Left forelimb (tissue), 1 donor: ENCODE measurements at regions not wholly inside any gene's neighbourhood (a gene's known extent, or its start where the extent isn't known, plus 50 kb on each side); places are given as distances from the start of the nearest gene placed in this dataset.

Experiments
- DNase-seq: peaks from one replicate; pipeline ENCODE4 v3.0.0-alpha.2; 2018; ENCODE audit warnings: low spot score

DNA sequence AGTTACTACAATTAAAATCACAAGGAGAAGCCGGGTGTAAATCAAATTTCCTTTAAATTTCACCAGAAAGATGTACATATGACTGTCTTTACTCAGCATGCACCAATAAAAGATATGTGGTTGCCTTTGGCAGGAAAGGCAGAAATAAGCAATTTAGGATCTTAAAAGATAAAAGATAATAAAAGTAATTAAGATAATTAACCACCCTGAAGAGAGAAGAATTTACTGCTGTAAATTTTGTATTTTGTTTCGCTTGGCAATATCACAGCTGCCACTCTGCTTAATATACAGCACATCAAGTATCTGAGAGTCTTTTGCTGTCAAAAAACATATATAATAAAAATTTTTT lies 411.9 kb downstream of the MN1 start:
- no peak for DNase-seq

GRCh38 chr22:27391092-27391770 lies 410.3 kb downstream of the MN1 start:
- no peak for DNase-seq

DNA sequence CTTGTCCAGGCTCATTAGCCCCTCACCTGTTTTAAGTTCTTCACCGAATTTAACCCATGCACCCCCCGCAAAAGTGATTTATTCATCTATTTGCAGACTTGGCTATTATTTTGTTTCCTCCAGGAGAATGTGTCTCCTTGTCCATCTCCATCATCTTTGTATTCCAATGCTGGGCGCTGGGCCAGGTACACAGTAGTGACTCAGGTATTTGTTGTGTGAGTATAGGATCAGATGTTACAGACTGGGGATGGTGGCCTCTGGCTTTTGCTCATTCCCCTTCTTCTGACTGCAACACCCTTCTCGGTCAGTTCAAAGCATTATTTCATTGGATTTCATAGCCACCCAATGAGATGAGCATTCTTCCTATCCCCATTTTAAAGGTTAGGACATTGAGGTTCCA lies 408.2 kb downstream of the MN1 start:
- DNase-seq, result no peak

GRCh38 chr22:27394806-27395404 lies 406.7 kb downstream of the MN1 start:
- DNase-seq, result no peak

- DNase-seq, result no peak
Measured at GRCh38 chr22:27397036-27397953, 404.3 kb downstream of the MN1 start.

GRCh38 chr22:27397954-27398342 lies 403.6 kb downstream of the MN1 start:
- no peak for DNase-seq

GRCh38 chr22:27399161-27399560 lies 402.4 kb downstream of the MN1 start:
- DNase-seq, result no peak

DNA sequence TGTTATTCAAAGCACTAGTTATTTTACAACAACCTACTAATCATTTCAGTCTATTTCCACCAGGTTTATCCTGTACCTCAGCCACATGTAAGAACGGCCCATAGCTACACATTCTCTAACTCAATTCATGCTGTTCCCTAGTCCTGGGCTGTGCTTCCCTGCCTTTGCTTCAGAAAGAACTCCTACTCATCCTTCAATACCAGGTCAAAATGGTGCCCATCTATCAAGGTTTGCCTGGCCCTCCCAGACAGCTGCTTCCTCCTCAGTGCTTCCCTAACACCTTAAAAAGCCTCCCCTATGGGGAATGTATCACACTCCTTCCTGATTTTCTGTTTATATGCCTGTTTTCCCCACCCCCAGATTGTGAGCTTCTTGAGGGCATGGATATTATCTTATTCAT lies 400.7 kb downstream of the MN1 start:
- no peak for DNase-seq

DNA sequence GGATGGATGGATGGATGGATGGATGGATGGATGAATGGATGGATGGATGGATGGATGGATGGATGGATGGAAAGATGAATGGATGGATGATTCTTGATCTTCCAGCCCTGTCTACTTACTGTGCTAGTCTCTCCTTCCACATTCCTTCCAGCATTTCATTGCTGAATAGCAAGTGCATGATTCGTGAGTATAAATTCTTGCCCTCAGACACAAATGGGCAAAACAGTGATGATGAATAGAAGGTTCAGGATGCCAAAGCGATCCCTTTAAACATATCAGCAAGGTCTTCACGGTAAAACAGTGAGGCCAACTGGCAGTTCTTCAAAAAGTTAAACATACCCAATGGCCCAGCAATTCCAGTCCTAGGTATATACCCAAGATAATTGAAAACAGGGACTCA lies 400.2 kb downstream of the MN1 start:
- DNase-seq, result no peak

- DNase-seq, result no peak
Measured at GRCh38 chr22:27404441-27404840, 397.1 kb downstream of the MN1 start.

DNA sequence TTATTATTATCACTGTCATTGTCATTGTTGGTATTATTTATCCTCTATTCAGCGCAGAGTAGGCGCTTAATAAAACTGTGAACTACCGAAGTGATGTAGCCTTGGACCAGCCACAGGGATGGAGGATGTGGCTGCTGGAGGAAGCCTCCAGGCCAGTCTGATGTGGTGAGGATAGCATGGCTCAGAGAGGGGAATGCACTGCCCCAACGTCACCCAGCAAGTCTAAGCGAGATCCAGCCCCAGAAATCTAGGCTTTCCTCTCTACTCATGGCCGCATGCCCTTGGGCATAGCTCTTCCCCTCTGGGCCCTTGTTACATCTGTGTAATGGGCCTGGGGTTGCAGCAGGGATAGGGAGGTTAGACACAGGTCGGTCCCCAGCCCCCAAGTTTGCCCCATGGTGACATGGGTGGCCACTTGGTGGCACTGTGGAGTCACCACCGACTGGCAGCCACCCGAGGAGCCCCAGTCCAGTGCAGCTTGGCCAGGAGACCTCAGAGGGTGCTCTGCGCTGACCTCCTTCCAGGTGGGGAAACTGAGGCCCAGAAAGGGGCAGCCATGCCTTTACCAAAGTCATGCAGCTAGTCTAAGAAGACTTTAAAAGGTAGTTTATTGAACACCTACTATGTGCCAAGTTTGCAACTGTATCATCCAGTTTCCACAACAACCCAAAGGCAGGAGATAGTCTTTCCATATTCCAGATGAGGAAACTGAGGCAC lies 395.7 kb downstream of the MN1 start:
- DNase-seq, result no peak

GRCh38 chr22:27406389-27406861 lies 395.1 kb downstream of the MN1 start:
- DNase-seq, result no peak

- DNase-seq, result no peak
Measured at GRCh38 chr22:27407369-27407985, 394.1 kb downstream of the MN1 start.

DNA sequence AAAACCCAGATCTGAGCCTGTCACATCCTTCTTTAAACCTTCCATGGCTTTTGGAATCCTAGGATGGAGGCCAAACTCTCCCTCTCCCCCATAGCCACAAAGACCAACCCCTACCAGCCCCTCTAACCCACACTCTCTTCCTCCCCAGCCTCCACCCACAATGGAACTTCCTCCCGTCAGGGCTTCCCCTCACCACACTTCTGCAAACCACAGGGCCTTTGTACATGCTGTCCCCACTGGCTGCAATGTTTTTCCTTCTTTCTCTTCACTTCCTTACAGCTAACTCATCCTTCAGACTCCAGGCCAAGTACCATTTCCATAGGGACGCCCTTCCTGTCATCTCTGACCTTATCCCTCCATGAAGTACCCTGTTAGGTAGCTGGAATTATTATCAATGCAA lies 393.5 kb downstream of the MN1 start:
- no peak for DNase-seq

- DNase-seq, result no peak
Measured at GRCh38 chr22:27409299-27409698, 392.3 kb downstream of the MN1 start.

DNA sequence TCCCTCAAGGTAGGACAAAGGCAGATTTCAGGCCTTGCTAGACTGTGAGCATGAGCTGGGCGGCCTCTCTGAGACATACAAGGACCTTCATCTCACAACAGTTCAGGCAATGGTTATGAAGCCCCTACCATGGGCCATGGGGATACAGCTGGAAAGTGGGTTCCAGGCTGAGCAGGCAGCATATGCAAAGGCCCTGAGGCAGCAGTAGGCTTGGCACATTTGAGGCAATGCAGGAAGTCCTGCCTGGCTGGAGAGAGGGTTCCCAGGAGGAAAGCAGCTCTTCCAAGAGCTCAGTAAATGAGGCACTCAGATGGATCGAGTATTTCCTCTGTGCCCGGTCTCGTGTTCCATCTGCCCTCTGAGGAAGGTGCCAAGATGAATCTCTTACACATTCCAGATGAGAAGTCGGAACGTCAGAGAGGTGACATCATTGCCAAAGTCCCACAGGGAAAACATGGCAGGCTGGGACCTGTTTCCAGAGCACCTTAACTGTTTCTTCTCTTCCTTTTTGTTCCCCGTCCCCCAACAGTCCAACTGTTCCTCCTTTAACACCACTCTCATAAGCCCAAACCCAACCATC lies 388.6 kb downstream of the MN1 start:
- no peak for DNase-seq

DNA sequence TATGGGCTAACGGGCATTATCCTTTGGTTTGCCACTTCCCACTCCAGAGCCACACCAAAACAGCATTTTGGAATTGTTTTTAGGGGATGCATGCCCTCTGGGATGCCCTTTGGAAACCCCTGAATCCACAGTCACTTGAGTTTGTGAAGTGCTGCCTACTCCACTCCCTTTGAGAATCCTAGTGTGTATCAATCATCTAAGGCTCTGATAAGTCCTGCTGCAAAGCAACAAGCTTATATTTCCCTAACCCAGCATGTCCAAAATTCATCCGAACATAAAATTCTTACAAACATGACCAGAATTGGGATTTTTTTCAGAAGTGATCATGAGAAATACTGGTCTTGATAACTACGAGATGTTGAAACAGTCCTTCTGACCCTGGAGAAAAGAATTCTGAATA lies 387.9 kb downstream of the MN1 start:
- DNase-seq, result no peak

DNA sequence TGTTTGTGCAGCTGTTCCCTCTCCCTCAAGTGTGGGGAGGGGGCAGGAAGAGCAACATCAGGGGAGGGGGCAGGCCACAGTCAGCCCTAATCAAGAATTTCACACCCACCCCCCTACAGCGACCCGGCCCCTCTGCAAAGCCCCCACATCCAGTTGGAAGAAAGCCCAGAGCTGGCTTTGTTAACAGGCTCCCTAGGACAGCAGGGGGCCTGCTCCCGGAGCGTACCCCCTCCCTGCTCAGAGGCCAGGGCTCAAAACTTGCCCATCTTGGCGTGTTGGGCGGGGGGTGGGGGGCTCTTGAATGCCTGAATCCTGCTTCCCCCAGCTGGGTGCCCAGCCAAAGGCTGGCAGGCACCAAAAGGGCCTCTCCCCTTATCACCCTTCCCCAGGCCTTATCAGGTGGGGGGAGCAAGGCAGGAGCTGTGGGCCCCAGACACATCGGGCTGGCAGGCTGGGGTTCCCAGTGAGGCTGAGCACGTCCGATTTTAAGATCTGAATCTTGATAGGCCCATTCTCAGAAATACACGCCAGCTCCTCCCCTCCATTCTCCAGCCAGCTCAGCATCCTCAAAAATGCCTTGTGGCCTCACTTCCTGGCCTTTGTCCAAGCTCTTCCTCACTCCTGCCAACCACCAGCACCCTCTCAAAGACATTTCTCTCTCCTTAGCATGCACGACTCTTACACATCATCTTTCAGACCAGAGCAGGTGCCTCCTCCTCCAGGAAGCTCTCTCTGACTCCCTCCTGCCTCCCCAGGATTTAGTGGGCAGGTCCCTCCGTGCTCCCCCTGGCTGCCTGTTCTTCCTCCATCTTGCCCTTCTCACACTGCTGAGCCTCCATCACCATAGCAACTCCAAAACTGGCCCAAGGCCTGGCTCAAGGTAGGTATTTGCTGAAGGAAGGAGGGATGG lies 384.8 kb downstream of the MN1 start:
- no peak for DNase-seq

GRCh38 chr22:27417421-27417814 lies 384.1 kb downstream of the MN1 start:
- DNase-seq, result no peak

GRCh38 chr22:27418261-27418660 lies 383.3 kb downstream of the MN1 start:
- DNase-seq, result no peak

GRCh38 chr22:27419473-27419872 lies 382.1 kb downstream of the MN1 start:
- no peak for DNase-seq
